ENCODE measurements at regions not wholly inside any gene's neighbourhood (a gene's known extent, or its start where the extent isn't known, plus 50 kb on each side); places are given as distances from the start of the nearest gene placed in this dataset.

GRCh38 chr3:66592927-66593625, 92.3 kb upstream of the LRIG1 start:
- DNase-seq (ENCODE audit: low read depth): no peak

- DNase-seq (ENCODE audit: low read depth): no peak
Measured at GRCh38 chr3:66593978-66594377, 93.2 kb upstream of the LRIG1 start.

- DNase-seq (ENCODE audit: low read depth): no peak
Measured at GRCh38 chr3:66597308-66597863, 96.6 kb upstream of the LRIG1 start.

GRCh38 chr3:66598168-66598567, 97.3 kb upstream of the LRIG1 start:
- no peak for DNase-seq (ENCODE audit: low read depth)

GRCh38 chr3:66602237-66602636, 101.4 kb upstream of the LRIG1 start:
- DNase-seq (ENCODE audit: low read depth): no peak

- DNase-seq (ENCODE audit: low read depth): no peak
Measured at GRCh38 chr3:66602691-66603090, 101.9 kb upstream of the LRIG1 start.

GRCh38 chr3:66603151-66603611, 102.4 kb upstream of the LRIG1 start:
- DNase-seq (ENCODE audit: low read depth): no peak

GRCh38 chr3:66604481-66604880, 103.7 kb upstream of the LRIG1 start:
- DNase-seq (ENCODE audit: low read depth): no peak

- DNase-seq (ENCODE audit: low read depth): no peak
Measured at GRCh38 chr3:66606126-66606525, 105.3 kb upstream of the LRIG1 start.

GRCh38 chr3:66606868-66607267, 106.0 kb upstream of the LRIG1 start:
- no peak for DNase-seq (ENCODE audit: low read depth)

GRCh38 chr3:66609660-66610561, 109.1 kb upstream of the LRIG1 start:
- DNase-seq (ENCODE audit: low read depth): no peak

- DNase-seq (ENCODE audit: low read depth): no peak
Measured at GRCh38 chr3:66610562-66610909, 109.7 kb upstream of the LRIG1 start.

GRCh38 chr3:66615643-66616301, 115.0 kb upstream of the LRIG1 start:
- no peak for DNase-seq (ENCODE audit: low read depth)

- DNase-seq (ENCODE audit: low read depth): no peak
Measured at GRCh38 chr3:66617351-66617750, 116.5 kb upstream of the LRIG1 start.

- DNase-seq (ENCODE audit: low read depth): no peak
Measured at GRCh38 chr3:66618066-66618465, 117.2 kb upstream of the LRIG1 start.

GRCh38 chr3:66620296-66620695, 119.5 kb upstream of the LRIG1 start:
- no peak for DNase-seq (ENCODE audit: low read depth)

GRCh38 chr3:66622756-66623457, 122.1 kb upstream of the LRIG1 start:
- DNase-seq (ENCODE audit: low read depth): no peak

GRCh38 chr3:66625505-66626216, 124.8 kb upstream of the LRIG1 start:
- no peak for DNase-seq (ENCODE audit: low read depth)

- no peak for DNase-seq (ENCODE audit: low read depth)
Measured at GRCh38 chr3:66629150-66629981, 128.5 kb upstream of the LRIG1 start.

GRCh38 chr3:66629982-66630368, 129.2 kb upstream of the LRIG1 start:
- no peak for DNase-seq (ENCODE audit: low read depth)

Measured in stimulated activated CD8-positive, alpha-beta memory T cell treated with anti-CD3 and anti-CD28 coated beads, Interleukin-4, amount 100 ng/mL, for 24 hours (primary cell).